Progenitor cell of endocrine pancreas (in vitro differentiated cells): ENCODE measurements at regions not wholly inside any gene's neighbourhood (a gene's known extent, or its start where the extent isn't known, plus 50 kb on each side); places are given as distances from the start of the nearest gene placed in this dataset.

ENCODE experiments used
- DNase-seq: peaks from one replicate; pipeline ENCODE4 v3.0.0; 2021; ENCODE audit warnings: low spot score; ENCODE audit not compliant: unreplicated experiment
- H3K27ac Mint-ChIP-seq: 2 replicates; pipeline ENCODE4 v1.8.0; 2021; ENCODE audit warnings: mild to moderate bottlenecking, moderate library complexity, mixed read lengths
- H3K27me3 Mint-ChIP-seq: 2 replicates; pipeline ENCODE4 v1.8.0; 2021; ENCODE audit warnings: mixed read lengths
- H3K36me3 Mint-ChIP-seq: 2 replicates; pipeline ENCODE4 v1.8.0; 2022; ENCODE audit warnings: mixed read lengths; ENCODE audit not compliant: insufficient read depth
- H3K4me1 Mint-ChIP-seq: 2 replicates; pipeline ENCODE4 v1.8.0; 2021; ENCODE audit warnings: low read depth, mixed read lengths
- H3K4me3 Mint-ChIP-seq: 2 replicates; pipeline ENCODE4 v1.8.0; 2021; ENCODE audit warnings: low read depth, mild to moderate bottlenecking, moderate library complexity, mixed read lengths
- H3K9me3 Mint-ChIP-seq: 2 replicates; pipeline ENCODE4 v1.8.0; 2021; ENCODE audit warnings: low read depth, mixed read lengths
- CTCF ChIP-seq: fragments of 200-600 bp; sonication (generic); IDR thresholded peaks from one replicate; pipeline ENCODE4 v1.5.0; 2021; ENCODE audit warnings: antibody characterized with exemption, mild to moderate bottlenecking; ENCODE audit not compliant: unreplicated experiment

GRCh38 chr6:67679566-67680296, 955.4 kb upstream of the ADGRB3 start:
- Mint-ChIP-seq H3K27ac (no peak overlapping the region), H3K9me3 (peaks cover under 1% of the 10 kb centered on the region), H3K4me3 (no peak overlapping the region), H3K4me1 (no peaks in the 10 kb centered on the region), H3K36me3 (no peaks in the 10 kb centered on the region), H3K27me3 (no peaks in the 10 kb centered on the region)
- DNase-seq = no peak
- TF ChIP-seq CTCF = no peak

DNA sequence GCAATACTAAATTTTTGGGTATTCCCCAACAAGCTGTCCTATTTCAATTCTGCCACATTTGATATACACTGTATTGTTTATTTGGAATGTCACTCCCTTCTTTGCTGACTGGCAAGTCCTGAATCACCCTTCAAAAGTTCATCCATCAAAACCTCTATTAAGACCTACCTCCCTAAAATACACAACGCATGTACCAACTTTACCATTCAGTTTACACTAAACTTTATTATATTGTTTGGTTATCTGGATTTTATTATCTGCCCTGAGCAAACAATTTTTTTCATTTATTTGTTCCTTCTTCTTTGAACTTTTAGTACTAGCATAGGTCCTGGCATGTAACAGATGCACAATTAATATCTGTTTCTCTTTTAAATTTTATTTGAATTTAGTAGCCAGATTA, 958.2 kb upstream of the ADGRB3 start:
- no peak overlapping the region for H3K4me3 Mint-ChIP-seq
- DNase-seq = no peak
- no peaks in the 10 kb centered on the region for H3K27me3 Mint-ChIP-seq
- no peak for TF ChIP-seq CTCF
- H3K27ac Mint-ChIP-seq = no peak overlapping the region
- no peaks in the 10 kb centered on the region for H3K4me1 Mint-ChIP-seq
- no peaks in the 10 kb centered on the region for H3K36me3 Mint-ChIP-seq
- H3K9me3 Mint-ChIP-seq = peaks cover 12% of the 10 kb centered on the region

GRCh38 chr6:67667637-67668422, 967.3 kb upstream of the ADGRB3 start:
- TF ChIP-seq CTCF = no peak
- DNase-seq = no peak
- H3K9me3 Mint-ChIP-seq = no peaks in the 10 kb centered on the region
- no peaks in the 10 kb centered on the region for H3K4me1 Mint-ChIP-seq
- no peak overlapping the region for H3K4me3 Mint-ChIP-seq
- no peaks in the 10 kb centered on the region for H3K27me3 Mint-ChIP-seq
- no peaks in the 10 kb centered on the region for H3K36me3 Mint-ChIP-seq
- no peak overlapping the region for H3K27ac Mint-ChIP-seq

- DNase-seq = no peak
- Mint-ChIP-seq H3K4me1 (no peaks in the 10 kb centered on the region), H3K36me3 (no peaks in the 10 kb centered on the region), H3K27ac (no peak overlapping the region), H3K27me3 (no peaks in the 10 kb centered on the region), H3K4me3 (no peak overlapping the region), H3K9me3 (no peaks in the 10 kb centered on the region)
- TF ChIP-seq CTCF = no peak
Measured at GRCh38 chr6:67666177-67666964, 968.7 kb upstream of the ADGRB3 start.

- TF ChIP-seq CTCF = no peak
- H3K4me3 Mint-ChIP-seq = no peak overlapping the region
- H3K36me3 Mint-ChIP-seq = no peaks in the 10 kb centered on the region
- no peak overlapping the region for H3K27ac Mint-ChIP-seq
- no peaks in the 10 kb centered on the region for H3K9me3 Mint-ChIP-seq
- no peak for DNase-seq
- no peaks in the 10 kb centered on the region for H3K27me3 Mint-ChIP-seq
- no peaks in the 10 kb centered on the region for H3K4me1 Mint-ChIP-seq
Measured at GRCh38 chr6:67664942-67665341, 970.1 kb upstream of the ADGRB3 start.
